HepG2 (cell line): ENCODE measurements at regions not wholly inside any gene's neighbourhood (a gene's known extent, or its start where the extent isn't known, plus 50 kb on each side); places are given as distances from the start of the nearest gene placed in this dataset.

Experiments used
- ARNTL ChIP-seq: sonication (generic); formaldehyde crosslinking; IDR thresholded peaks from 2 replicates; pipeline ENCODE4 v1.4.0; 2020; ENCODE audit warnings: mild to moderate bottlenecking, missing genetic modification reagents
- BCL3 ChIP-seq: sonication (generic); formaldehyde crosslinking; IDR thresholded peaks from 2 replicates; pipeline ENCODE4 v1.5.1; 2020; ENCODE audit warnings: mild to moderate bottlenecking, missing genetic modification reagents, moderate library complexity
- CSRNP1 ChIP-seq: sonication (generic); formaldehyde crosslinking; IDR thresholded peaks from 2 replicates; pipeline ENCODE4 v1.8.1; 2023; ENCODE audit warnings: mild to moderate bottlenecking, missing genetic modification reagents
- ELF3 ChIP-seq: IDR thresholded peaks from 2 replicates; pipeline ENCODE4 v1.6.1; 2016; ENCODE audit warnings: missing genetic modification reagents, missing compliant biosample characterization
- ERF ChIP-seq: IDR thresholded peaks from 2 replicates; pipeline ENCODE4 v1.6.1; 2018; ENCODE audit warnings: missing biosample characterization, missing genetic modification reagents
- FLYWCH1 ChIP-seq: sonication (generic); formaldehyde crosslinking; IDR thresholded peaks from 2 replicates; pipeline ENCODE4 v1.8.1; 2023; ENCODE audit warnings: mild to moderate bottlenecking, missing genetic modification reagents
- FOXK1 ChIP-seq: sonication (generic); formaldehyde crosslinking; IDR thresholded peaks from 2 replicates; pipeline ENCODE4 v1.4.0; 2020; ENCODE audit warnings: low read depth, missing genetic modification reagents, borderline replicate concordance
- KDM6A ChIP-seq: IDR thresholded peaks from 2 replicates; pipeline ENCODE4 v1.6.1; 2016; ENCODE audit warnings: low read depth
- LCORL ChIP-seq, 2 experiments: fragments of 450-650 bp in 1 of 2; sonication (generic) in 1 of 2; formaldehyde crosslinking in 1 of 2; IDR thresholded peaks; 2 replicates each; pipeline versions ENCODE4 v1.5.0 to v1.6.1; 2017 to 2020; ENCODE audit warnings: antibody characterized with exemption in 1 of 2, missing genetic modification reagents in 1 of 2
- MED1 ChIP-seq: sonication (generic); formaldehyde crosslinking; IDR thresholded peaks from 2 replicates; pipeline ENCODE4 v1.4.0; 2020; ENCODE audit warnings: missing genetic modification reagents
- NR2F6 ChIP-seq, 2 experiments: IDR thresholded peaks; 2 replicates each; pipeline ENCODE4 v1.6.1; 2016; ENCODE audit warnings: antibody characterized with exemption in 1 of 2, mild to moderate bottlenecking in 1 of 2
- ONECUT2 ChIP-seq: sonication (generic); formaldehyde crosslinking; IDR thresholded peaks from 2 replicates; pipeline ENCODE4 v1.4.0; 2020; ENCODE audit warnings: missing genetic modification reagents
- SKI ChIP-seq: fragments of 450-650 bp; IDR thresholded peaks from one replicate; pipeline ENCODE4 v1.6.1; 2018; ENCODE audit warnings: mild to moderate bottlenecking; ENCODE audit not compliant: partially characterized antibody
- TARDBP ChIP-seq: sonication (generic); formaldehyde crosslinking; IDR thresholded peaks from 2 replicates; pipeline ENCODE4 v1.8.0; 2022; ENCODE audit warnings: mild to moderate bottlenecking, missing genetic modification reagents
- ZEB1 ChIP-seq: IDR thresholded peaks from 2 replicates; pipeline ENCODE4 v1.6.1; 2012; ENCODE audit warnings: mild to moderate bottlenecking, low read depth, inconsistent platforms; ENCODE audit not compliant: insufficient replicate concordance
- ZFP1 ChIP-seq: IDR thresholded peaks from 2 replicates; pipeline ENCODE4 v1.6.1; 2016
- ZNF772 ChIP-seq: sonication (generic); formaldehyde crosslinking; IDR thresholded peaks from 2 replicates; pipeline ENCODE4 v1.5.0; 2020; ENCODE audit warnings: mild to moderate bottlenecking, missing genetic modification reagents
- TF ChIP-seq, protein P1 (sequence below), 2 experiments: fragments of 450-650 bp in 1 of 2; sonication (generic) in 1 of 2; formaldehyde crosslinking in 1 of 2; IDR thresholded peaks; 2 replicates each; pipeline versions ENCODE4 v1.6.1 to v1.8.0; 2016 to 2022; ENCODE audit warnings: antibody characterized with exemption in 1 of 2, mild to moderate bottlenecking in 1 of 2, missing genetic modification reagents in 1 of 2

DNA sequence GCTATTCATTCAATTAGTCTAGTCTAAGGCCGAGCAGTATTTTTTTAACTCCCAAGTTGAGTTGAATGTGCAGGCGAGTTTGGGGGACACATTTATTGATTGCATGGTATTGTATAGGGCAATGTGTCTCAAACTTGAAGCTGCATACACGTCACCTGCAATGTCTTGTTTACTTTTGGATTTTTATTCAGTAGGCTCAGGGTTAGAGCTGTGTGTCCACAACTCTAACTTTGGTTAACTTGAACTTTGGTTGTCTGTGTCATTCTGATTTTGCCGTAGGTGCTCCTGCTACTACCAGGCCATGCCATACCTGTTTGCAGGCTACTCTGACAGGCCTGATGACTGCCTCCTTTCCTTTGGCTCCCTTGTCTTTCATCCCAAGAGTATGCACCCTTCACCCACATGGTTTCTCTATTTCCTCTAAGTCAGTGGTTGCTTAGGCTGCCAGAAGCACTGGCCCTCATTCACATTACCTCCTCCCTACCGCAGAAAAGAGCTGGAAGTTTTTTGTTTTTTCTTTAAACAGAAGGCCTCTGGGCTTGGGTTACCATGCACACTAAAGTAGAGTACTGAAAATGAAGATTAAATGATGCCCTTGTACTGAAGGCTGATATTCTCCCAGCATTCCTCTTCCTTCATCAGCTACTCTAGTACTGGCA, 219.4 kb upstream of the SPOPL start (continued):
- no peak for TF ChIP-seq CSRNP1
- TF ChIP-seq ERF (CRISPR knock-in tag): 0 out of 2 replicates have a peak, but pooled peaks have one; percentile 43
- no peak for TF ChIP-seq ZFP1 (CRISPR knock-in tag)
- peak; percentile 76 for TF ChIP-seq LCORL (IDR thresholded peaks at IDR 0.05)
- peak; percentile 31; the same call in 1 of the 2 replicates for TF ChIP-seq LCORL (CRISPR knock-in tag; IDR thresholded peaks at IDR 0.05)
- 0 out of 2 replicates have a peak, but pooled peaks have one; percentile 33 for TF ChIP-seq BCL3 (CRISPR knock-in tag)
- TF ChIP-seq ZNF772: peak; percentile 25; the same call in 1 of the 2 replicates
- TF ChIP-seq MED1 (CRISPR knock-in tag): peak; percentile 66
- no peak; the same call in 1 of the 2 replicates for TF ChIP-seq NR2F6 (IDR thresholded peaks at IDR 0.05)
- peak; percentile 46; the same call in 1 of the 2 replicates for TF ChIP-seq NR2F6 (CRISPR knock-in tag; IDR thresholded peaks at IDR 0.05)
- TF ChIP-seq, protein P1, sequence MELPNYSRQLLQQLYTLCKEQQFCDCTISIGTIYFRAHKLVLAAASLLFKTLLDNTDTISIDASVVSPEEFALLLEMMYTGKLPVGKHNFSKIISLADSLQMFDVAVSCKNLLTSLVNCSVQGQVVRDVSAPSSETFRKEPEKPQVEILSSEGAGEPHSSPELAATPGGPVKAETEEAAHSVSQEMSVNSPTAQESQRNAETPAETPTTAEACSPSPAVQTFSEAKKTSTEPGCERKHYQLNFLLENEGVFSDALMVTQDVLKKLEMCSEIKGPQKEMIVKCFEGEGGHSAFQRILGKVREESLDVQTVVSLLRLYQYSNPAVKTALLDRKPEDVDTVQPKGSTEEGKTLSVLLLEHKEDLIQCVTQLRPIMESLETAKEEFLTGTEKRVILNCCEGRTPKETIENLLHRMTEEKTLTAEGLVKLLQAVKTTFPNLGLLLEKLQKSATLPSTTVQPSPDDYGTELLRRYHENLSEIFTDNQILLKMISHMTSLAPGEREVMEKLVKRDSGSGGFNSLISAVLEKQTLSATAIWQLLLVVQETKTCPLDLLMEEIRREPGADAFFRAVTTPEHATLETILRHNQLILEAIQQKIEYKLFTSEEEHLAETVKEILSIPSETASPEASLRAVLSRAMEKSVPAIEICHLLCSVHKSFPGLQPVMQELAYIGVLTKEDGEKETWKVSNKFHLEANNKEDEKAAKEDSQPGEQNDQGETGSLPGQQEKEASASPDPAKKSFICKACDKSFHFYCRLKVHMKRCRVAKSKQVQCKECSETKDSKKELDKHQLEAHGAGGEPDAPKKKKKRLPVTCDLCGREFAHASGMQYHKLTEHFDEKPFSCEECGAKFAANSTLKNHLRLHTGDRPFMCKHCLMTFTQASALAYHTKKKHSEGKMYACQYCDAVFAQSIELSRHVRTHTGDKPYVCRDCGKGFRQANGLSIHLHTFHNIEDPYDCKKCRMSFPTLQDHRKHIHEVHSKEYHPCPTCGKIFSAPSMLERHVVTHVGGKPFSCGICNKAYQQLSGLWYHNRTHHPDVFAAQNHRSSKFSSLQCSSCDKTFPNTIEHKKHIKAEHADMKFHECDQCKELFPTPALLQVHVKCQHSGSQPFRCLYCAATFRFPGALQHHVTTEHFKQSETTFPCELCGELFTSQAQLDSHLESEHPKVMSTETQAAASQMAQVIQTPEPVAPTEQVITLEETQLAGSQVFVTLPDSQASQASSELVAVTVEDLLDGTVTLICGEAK (IDR thresholded peaks at IDR 0.05): no peak
- TF ChIP-seq, protein P1 (CRISPR knock-in tag; IDR thresholded peaks at IDR 0.05): peak; percentile 52; the same call in 1 of the 2 replicates
- TF ChIP-seq FLYWCH1 (CRISPR knock-in tag): no peak; the same call in 1 of the 2 replicates
- TF ChIP-seq FOXK1 (CRISPR knock-in tag): peak; percentile 66; the same call in 1 of the 2 replicates
- peak; percentile 75 for TF ChIP-seq ZEB1
- TF ChIP-seq KDM6A (CRISPR knock-in tag): peak; percentile 27; the same call in 1 of the 2 replicates
- TF ChIP-seq SKI: peak; percentile 95
- peak; percentile 56; the same call in 1 of the 2 replicates for TF ChIP-seq TARDBP
- TF ChIP-seq ELF3 (CRISPR knock-in tag): peak; percentile 60
- TF ChIP-seq ONECUT2 (CRISPR knock-in tag): peak; percentile 82
- peak; percentile 45; the same call in 1 of the 2 replicates for TF ChIP-seq ARNTL (CRISPR knock-in tag)
